GM12865 (cell line): ENCODE measurements at regions not wholly inside any gene's neighbourhood (a gene's known extent, or its start where the extent isn't known, plus 50 kb on each side); places are given as distances from the start of the nearest gene placed in this dataset.

Experiments
- DNase-seq: peaks from one replicate; pipeline ENCODE4 v3.0.0; 2010; ENCODE audit warnings: low read depth
- H3K4me3 ChIP-seq: 2 replicates; pipeline ENCODE4 v1.5.1; 2011; ENCODE audit warnings: mild to moderate bottlenecking, low read depth, low read length, control low read depth
- CTCF ChIP-seq: IDR thresholded peaks from 2 replicates; pipeline ENCODE4 v1.5.1; 2011; ENCODE audit warnings: low read length, control low read depth, low read depth, inconsistent platforms; ENCODE audit not compliant: insufficient read depth; ENCODE audit errors: missing control alignments

- DNase-seq: no peak
- no peak for TF ChIP-seq CTCF
- no peak overlapping the region for H3K4me3 ChIP-seq
Measured at GRCh38 chr16:64397042-64397441, 724.8 kb downstream of the CDH11 start.

DNA sequence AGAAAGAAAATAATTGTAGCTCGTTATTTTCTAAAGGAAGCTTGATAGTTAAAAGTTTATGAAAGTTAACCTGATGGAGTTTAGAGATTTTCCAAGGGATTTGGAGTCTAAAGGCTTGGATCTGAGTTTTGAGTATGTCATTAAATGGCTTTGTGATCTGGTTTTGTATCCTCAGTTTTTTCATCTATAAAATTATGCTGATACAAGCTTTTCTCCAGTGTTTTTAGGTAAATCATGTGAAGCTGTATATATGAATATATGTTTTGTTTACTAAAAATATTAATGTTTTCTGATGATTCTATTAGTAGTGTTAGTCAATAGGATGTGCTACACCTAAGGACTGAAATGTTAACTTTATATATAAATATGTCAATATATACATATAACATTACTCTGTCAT is 727.8 kb downstream of the CDH11 start:
- TF ChIP-seq CTCF: no peak
- H3K4me3 ChIP-seq: no peak overlapping the region
- DNase-seq: no peak

- H3K4me3 ChIP-seq: no peak overlapping the region
- no peak for TF ChIP-seq CTCF
- DNase-seq: no peak
Measured at GRCh38 chr16:64392456-64392855, 729.4 kb downstream of the CDH11 start.

DNA sequence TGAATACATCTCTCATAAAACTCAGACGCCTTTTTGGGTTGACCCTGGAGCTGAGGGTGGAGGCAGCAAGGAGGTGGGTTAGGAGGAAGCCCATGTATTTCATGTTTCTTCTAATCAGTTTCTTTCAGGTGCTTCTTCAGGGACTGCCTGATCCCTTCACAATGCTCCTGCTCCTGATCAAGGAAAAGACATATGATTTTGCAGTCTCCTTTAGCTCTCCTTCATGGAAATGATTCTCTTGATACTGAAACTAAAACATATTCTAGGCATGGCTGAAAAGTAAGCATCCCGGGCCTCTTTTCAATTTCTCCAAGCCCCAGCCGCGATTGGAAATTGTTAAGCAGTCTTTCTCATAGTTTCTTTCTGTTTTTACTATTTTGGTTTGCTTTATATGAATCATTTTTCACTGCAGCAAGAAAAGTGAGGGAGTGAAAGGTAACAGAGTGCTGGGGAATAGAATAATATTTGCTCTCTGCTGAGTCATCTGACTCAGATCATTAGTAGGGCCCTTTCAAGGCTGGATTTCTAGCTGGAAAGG is 730.7 kb downstream of the CDH11 start:
- H3K4me3 ChIP-seq: no peak overlapping the region
- DNase-seq: no peak
- no peak for TF ChIP-seq CTCF

GRCh38 chr16:64390102-64390501 is 731.8 kb downstream of the CDH11 start:
- H3K4me3 ChIP-seq: no peak overlapping the region
- TF ChIP-seq CTCF: no peak
- DNase-seq: no peak

DNA sequence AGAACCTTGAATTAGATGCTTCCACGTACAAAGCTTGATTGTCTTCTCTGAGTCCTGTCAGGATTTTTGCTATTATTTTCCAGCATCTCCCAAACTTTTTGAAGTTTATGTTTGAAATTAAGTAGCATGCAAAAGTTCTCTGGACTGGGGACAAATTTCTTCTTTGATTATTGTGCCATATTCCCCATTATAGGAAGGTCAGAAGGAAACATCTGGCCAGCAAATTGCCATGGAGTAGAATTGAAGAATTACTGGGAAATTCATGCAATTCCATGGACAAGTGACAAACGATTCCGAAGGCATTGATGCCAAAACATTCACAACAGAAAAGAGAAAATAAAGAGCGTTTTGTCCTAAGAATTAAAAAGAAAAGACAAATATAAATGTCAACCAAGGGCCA is 737.2 kb downstream of the CDH11 start:
- H3K4me3 ChIP-seq: no peak overlapping the region
- DNase-seq: no peak
- TF ChIP-seq CTCF: no peak

DNA sequence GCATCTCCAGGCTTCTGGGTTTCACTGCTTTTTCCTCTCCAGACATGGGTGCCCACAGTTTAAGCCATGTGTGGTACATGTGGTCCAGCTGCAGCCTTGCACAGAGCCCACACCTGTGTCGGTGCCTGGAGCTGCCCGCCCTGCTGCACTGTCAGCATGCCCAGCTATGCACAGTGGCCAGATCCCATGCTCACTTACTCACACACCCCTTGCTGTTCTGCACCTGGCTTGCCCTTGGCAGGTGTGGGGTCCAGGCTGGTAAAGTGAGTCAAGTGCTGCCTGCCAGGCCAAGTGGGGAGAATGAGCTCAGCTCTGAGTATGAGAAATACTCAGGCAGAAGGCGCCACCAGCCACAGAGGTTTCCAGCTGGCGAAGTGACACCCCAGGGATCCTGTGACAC is 739.9 kb downstream of the CDH11 start:
- DNase-seq: no peak
- TF ChIP-seq CTCF: no peak
- H3K4me3 ChIP-seq: no peak overlapping the region
